IMR-90 (cell line): ENCODE measurements at regions not wholly inside any gene's neighbourhood (a gene's known extent, or its start where the extent isn't known, plus 50 kb on each side); places are given as distances from the start of the nearest gene placed in this dataset.

Experiments
- ATAC-seq: fragments of 200-7000 bp; cut with Tn5 transposase; 2 replicates; pipeline ENCODE4 v1.9.1; 2020; ENCODE audit warnings: low read depth, mild to moderate bottlenecking, moderate library complexity
- BruUV-seq: library from RNA; stranded (reverse); fragments of 400-500 nt; replicated peaks from 2 replicates; lab custom pipeline; 2021; lab: Mats Ljungman, UMichigan
- CTCF ChIA-PET: fragments of 300-600 bp; formaldehyde crosslinking; extraction: SDS; loops from one replicate; lab custom pipeline; 2021; ENCODE audit warnings: antibody characterized with exemption; lab: Yijun Ruan, JAX
- POLR2A ChIA-PET: fragments of 300-600 bp; sonication (Branson Sonifier 250); formaldehyde crosslinking; loops from one replicate; lab custom pipeline; 2022; ENCODE audit warnings: antibody characterized with exemption; ENCODE audit not compliant: unreplicated experiment; lab: Charles Lee
- DNase-seq: peaks from one replicate; pipeline ENCODE4 v3.0.0; 2013
- H2AFZ ChIP-seq: replicated peaks from 2 replicates; pipeline ENCODE3; 2013; ENCODE audit warnings: low read length, mild to moderate bottlenecking; ENCODE audit not compliant: poor library complexity
- H2AK5ac ChIP-seq: 2 replicates; pipeline ENCODE4 v1.6.1; 2013; ENCODE audit warnings: low read depth, low read length, inconsistent platforms
- H2AK9ac ChIP-seq: replicated peaks from 2 replicates; pipeline ENCODE3; 2013; ENCODE audit warnings: mild to moderate bottlenecking, low read depth, low read length, moderate library complexity; ENCODE audit not compliant: poor library complexity
- H2BK120ac ChIP-seq: 2 replicates; pipeline ENCODE4 v1.6.1; 2013; ENCODE audit warnings: low read depth, low read length, inconsistent platforms
- H2BK15ac ChIP-seq: 3 replicates; pipeline ENCODE4 v1.6.1; 2013; ENCODE audit warnings: low read depth, low read length, inconsistent platforms
- H2BK20ac ChIP-seq: 2 replicates; pipeline ENCODE4 v1.6.1; 2013; ENCODE audit warnings: low read depth, mild to moderate bottlenecking, inconsistent platforms, low read length, moderate library complexity
- H2BK5ac ChIP-seq: 2 replicates; pipeline ENCODE4 v1.6.1; 2013; ENCODE audit warnings: mild to moderate bottlenecking, low read depth, low read length, inconsistent platforms; ENCODE audit not compliant: poor library complexity, severe bottlenecking
- H3K14ac ChIP-seq: replicated peaks from 2 replicates; pipeline ENCODE4 v1.6.1; 2013; ENCODE audit warnings: low read depth, low read length, inconsistent platforms
- H3K18ac ChIP-seq: 2 replicates; pipeline ENCODE4 v1.6.1; 2013; ENCODE audit warnings: low read depth, low read length, control low read depth
- H3K23ac ChIP-seq: 2 replicates; pipeline ENCODE4 v1.6.1; 2013; ENCODE audit warnings: low read depth, low read length, inconsistent platforms
- H3K27ac ChIP-seq: 2 replicates; pipeline ENCODE4 v1.5.1; 2013; ENCODE audit warnings: mild to moderate bottlenecking, control low read depth, low read length; ENCODE audit not compliant: insufficient read depth
- H3K27me3 ChIP-seq: 2 replicates; pipeline ENCODE4 v1.6.1; 2013; ENCODE audit warnings: low read length; ENCODE audit not compliant: control insufficient read depth, insufficient read depth
- H3K36me3 ChIP-seq: 2 replicates; pipeline ENCODE4 v1.6.1; 2013; ENCODE audit warnings: low read length, mixed read lengths; ENCODE audit not compliant: control insufficient read depth, insufficient read depth
- H3K4ac ChIP-seq: 2 replicates; pipeline ENCODE4 v1.6.1; 2013; ENCODE audit warnings: low read depth, low read length, inconsistent platforms
- H3K4me1 ChIP-seq: 2 replicates; pipeline ENCODE4 v1.6.1; 2013; ENCODE audit warnings: low read length, mixed read lengths; ENCODE audit not compliant: control insufficient read depth, insufficient read depth
- H3K4me2 ChIP-seq: 2 replicates; pipeline ENCODE4 v1.6.1; 2013; ENCODE audit warnings: low read depth, mild to moderate bottlenecking, control low read depth, low read length, moderate library complexity
- H3K4me3 ChIP-seq: 2 replicates; pipeline ENCODE4 v1.5.1; 2013; ENCODE audit warnings: low read depth, mild to moderate bottlenecking, control low read depth, low read length, moderate library complexity; ENCODE audit not compliant: insufficient read depth
- H3K56ac ChIP-seq: 2 replicates; pipeline ENCODE4 v1.6.1; 2013; ENCODE audit warnings: low read length, inconsistent platforms; ENCODE audit not compliant: insufficient read depth; ENCODE audit errors: extremely low read depth
- H3K79me1 ChIP-seq, 2 experiments: 2 replicates each; pipeline ENCODE4 v1.6.1; 2013; ENCODE audit warnings: low read length in 2 of 2, inconsistent platforms in 1 of 2, low read depth in 1 of 2
- H3K9ac ChIP-seq: 2 replicates; pipeline ENCODE4 v1.6.1; 2013; ENCODE audit warnings: low read depth, low read length, control low read depth
- H3K9me1 ChIP-seq: 2 replicates; pipeline ENCODE4 v1.6.1; 2013; ENCODE audit warnings: low read length, inconsistent platforms; ENCODE audit not compliant: insufficient read depth
- H3K9me3 ChIP-seq: 2 replicates; pipeline ENCODE4 v1.6.1; 2013; ENCODE audit warnings: low read length; ENCODE audit not compliant: control insufficient read depth, insufficient read depth
- H4K20me1 ChIP-seq: 2 replicates; pipeline ENCODE4 v1.6.1; 2013; ENCODE audit warnings: low read length, inconsistent platforms; ENCODE audit not compliant: insufficient read depth
- H4K5ac ChIP-seq: 2 replicates; pipeline ENCODE4 v1.6.1; 2013; ENCODE audit warnings: mild to moderate bottlenecking, low read depth, low read length, control low read depth
- H4K8ac ChIP-seq, 2 experiments: 2 replicates each; pipeline ENCODE4 v1.6.1; 2013; ENCODE audit warnings: low read depth in 2 of 2, low read length in 2 of 2, control low read depth in 1 of 2, inconsistent platforms in 1 of 2
- H4K91ac ChIP-seq: 2 replicates; pipeline ENCODE4 v1.6.1; 2013; ENCODE audit warnings: low read depth, low read length, inconsistent platforms; ENCODE audit not compliant: insufficient read depth
- BHLHE40 ChIP-seq: fragments of 150-350 bp; IDR thresholded peaks from 2 replicates; pipeline ENCODE4 v1.6.1; 2016; ENCODE audit warnings: mild to moderate bottlenecking, low read depth, low read length
- CEBPB ChIP-seq: IDR thresholded peaks from 2 replicates; pipeline ENCODE4 v1.6.1; 2012; ENCODE audit warnings: low read depth, low read length, improper control_type of control experiment
- CHD1 ChIP-seq: IDR thresholded peaks from 2 replicates; pipeline ENCODE4 v1.6.1; 2012; ENCODE audit warnings: low read depth, low read length, improper control_type of control experiment
- FOS ChIP-seq: fragments of 150-350 bp; IDR thresholded peaks from 2 replicates; pipeline ENCODE4 v1.6.1; 2016; ENCODE audit warnings: low read depth, low read length
- MAFK ChIP-seq: IDR thresholded peaks from 2 replicates; pipeline ENCODE4 v1.6.1; 2012; ENCODE audit warnings: low read depth, low read length, improper control_type of control experiment
- NFE2L2 ChIP-seq: fragments of 150-350 bp; IDR thresholded peaks from 2 replicates; pipeline ENCODE4 v1.6.1; 2016; ENCODE audit warnings: low read depth, mild to moderate bottlenecking, low read length
- POLR2A ChIP-seq: IDR thresholded peaks from 2 replicates; pipeline ENCODE4 v1.6.1; 2012; ENCODE audit warnings: mild to moderate bottlenecking, low read depth, low read length
- RAD21 ChIP-seq: IDR thresholded peaks from 2 replicates; pipeline ENCODE4 v1.6.1; 2012; ENCODE audit warnings: low read length, improper control_type of control experiment
- RCOR1 ChIP-seq: IDR thresholded peaks from 2 replicates; pipeline ENCODE4 v1.6.1; 2012; ENCODE audit warnings: mild to moderate bottlenecking, low read length, improper control_type of control experiment; ENCODE audit not compliant: insufficient replicate concordance
- RFX5 ChIP-seq: IDR thresholded peaks from 2 replicates; pipeline ENCODE4 v1.8.0; 2012; ENCODE audit warnings: low read depth, mild to moderate bottlenecking, low read length, moderate library complexity
- SMC3 ChIP-seq: fragments of 150-350 bp; IDR thresholded peaks from 2 replicates; pipeline ENCODE4 v1.6.1; 2016; ENCODE audit warnings: low read depth, mild to moderate bottlenecking, antibody characterized with exemption, low read length, moderate library complexity
- WGBS, 2 experiments: methylation state at CpG; one replicate each; pipeline versions ENCODE4 v1.1.5 to v1.1.7; 2013; ENCODE audit warnings: missing lambda C conversion rate in 2 of 2; ENCODE audit not compliant: insufficient read length in 1 of 2; ENCODE audit errors: extremely low coverage in 2 of 2; 5-methylcytosine and 5-hydroxymethylcytosine counted together
- dilution Hi-C: fragments of 300-500 bp; cut with HindIII; formaldehyde crosslinking; loops from one replicate; pipeline ENCODE4 v1.14.3; 2018; ENCODE audit warnings: low sequenced_read_pairs; ENCODE audit not compliant: unreplicated experiment
- in situ Hi-C: fragments of 300-500 bp; cut with MboI; formaldehyde crosslinking; loops from 3 replicates; pipeline ENCODE4 v1.14.3; 2019; ENCODE audit warnings: low sequenced_read_pairs, inconsistent platforms, mixed read lengths
- intact Hi-C: fragments of 100-400 bp; cut with micrococcal nuclease; formaldehyde crosslinking; loops from 2 replicates; pipeline ENCODE4 v1.10.0; 2022
- TF ChIP-seq, protein P1 (sequence below): conservative IDR thresholded peaks from 2 replicates; pipeline ENCODE4 v1.5.1; 2012; ENCODE audit warnings: mild to moderate bottlenecking, low read depth, low read length, improper control_type of control experiment
- TF ChIP-seq, protein P2 (sequence below): fragments of 150-350 bp; IDR thresholded peaks from 2 replicates; pipeline ENCODE4 v1.6.1; 2017; ENCODE audit warnings: mild to moderate bottlenecking, antibody characterized with exemption, low read length, low read depth

DNA sequence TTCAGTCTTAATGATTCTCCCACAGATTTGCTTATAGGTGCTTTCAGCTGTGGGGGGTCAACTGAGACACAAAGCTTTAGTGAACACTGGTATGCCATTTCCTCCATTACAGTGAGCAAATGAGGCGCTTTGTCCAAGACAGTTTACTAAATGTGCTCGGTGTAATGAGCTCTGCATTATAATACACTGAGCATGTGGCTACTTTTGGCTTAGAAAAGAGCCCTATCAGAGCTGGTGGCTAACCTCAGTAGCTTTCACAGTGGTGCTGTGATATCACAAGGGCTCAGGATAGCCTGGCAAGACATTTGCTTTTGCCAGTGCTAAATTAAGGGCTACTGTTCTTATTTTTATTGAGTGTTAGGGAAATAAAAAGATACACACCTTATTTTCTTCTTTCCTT is 749.7 kb upstream of the ARPP21 start:
- no TSS peak for BruUV-seq
- TF ChIP-seq POLR2A: no peak
- TF ChIP-seq SMC3: no peak
- no peak for TF ChIP-seq RFX5
- no peak for TF ChIP-seq MAFK
- no peak for TF ChIP-seq NFE2L2
- no peak for TF ChIP-seq FOS
- no peak for TF ChIP-seq BHLHE40
- no peak for TF ChIP-seq CEBPB
- TF ChIP-seq, protein P1, sequence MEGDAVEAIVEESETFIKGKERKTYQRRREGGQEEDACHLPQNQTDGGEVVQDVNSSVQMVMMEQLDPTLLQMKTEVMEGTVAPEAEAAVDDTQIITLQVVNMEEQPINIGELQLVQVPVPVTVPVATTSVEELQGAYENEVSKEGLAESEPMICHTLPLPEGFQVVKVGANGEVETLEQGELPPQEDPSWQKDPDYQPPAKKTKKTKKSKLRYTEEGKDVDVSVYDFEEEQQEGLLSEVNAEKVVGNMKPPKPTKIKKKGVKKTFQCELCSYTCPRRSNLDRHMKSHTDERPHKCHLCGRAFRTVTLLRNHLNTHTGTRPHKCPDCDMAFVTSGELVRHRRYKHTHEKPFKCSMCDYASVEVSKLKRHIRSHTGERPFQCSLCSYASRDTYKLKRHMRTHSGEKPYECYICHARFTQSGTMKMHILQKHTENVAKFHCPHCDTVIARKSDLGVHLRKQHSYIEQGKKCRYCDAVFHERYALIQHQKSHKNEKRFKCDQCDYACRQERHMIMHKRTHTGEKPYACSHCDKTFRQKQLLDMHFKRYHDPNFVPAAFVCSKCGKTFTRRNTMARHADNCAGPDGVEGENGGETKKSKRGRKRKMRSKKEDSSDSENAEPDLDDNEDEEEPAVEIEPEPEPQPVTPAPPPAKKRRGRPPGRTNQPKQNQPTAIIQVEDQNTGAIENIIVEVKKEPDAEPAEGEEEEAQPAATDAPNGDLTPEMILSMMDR: no peak
- no peak for TF ChIP-seq RAD21
- TF ChIP-seq RCOR1: no peak
- TF ChIP-seq, protein P2, sequence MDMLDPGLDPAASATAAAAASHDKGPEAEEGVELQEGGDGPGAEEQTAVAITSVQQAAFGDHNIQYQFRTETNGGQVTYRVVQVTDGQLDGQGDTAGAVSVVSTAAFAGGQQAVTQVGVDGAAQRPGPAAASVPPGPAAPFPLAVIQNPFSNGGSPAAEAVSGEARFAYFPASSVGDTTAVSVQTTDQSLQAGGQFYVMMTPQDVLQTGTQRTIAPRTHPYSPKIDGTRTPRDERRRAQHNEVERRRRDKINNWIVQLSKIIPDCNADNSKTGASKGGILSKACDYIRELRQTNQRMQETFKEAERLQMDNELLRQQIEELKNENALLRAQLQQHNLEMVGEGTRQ: no peak
- no peak for TF ChIP-seq CHD1
- Histone ChIP-seq H3K18ac (no peak overlapping the region), H2BK5ac (no peak overlapping the region), H4K8ac (no peak overlapping the region), H2BK20ac (no peak overlapping the region), H3K27me3 (no peaks in the 10 kb centered on the region), H3K27ac (no peak overlapping the region), H2BK120ac (no peak overlapping the region), H3K4me1 (no peaks in the 10 kb centered on the region), H3K9me1 (no peaks in the 10 kb centered on the region), H3K4me2 (no peak overlapping the region), H3K9me3 (peaks cover 13% of the 10 kb centered on the region), H4K20me1 (no peaks in the 10 kb centered on the region), H2BK15ac (no peak overlapping the region), H2AK5ac (no peak overlapping the region), H3K4me3 (no peak overlapping the region), H3K36me3 (no peaks in the 10 kb centered on the region), H3K14ac (no peak overlapping the region), H4K91ac (no peak overlapping the region), H3K4ac (no peak overlapping the region), H2AFZ (no peak overlapping the region), H3K56ac (no peak overlapping the region), H3K79me1 (no peaks in the 10 kb centered on the region), H3K9ac (no peak overlapping the region), H2AK9ac (no peak overlapping the region), H4K5ac (no peak overlapping the region), H3K23ac (no peak overlapping the region)
- 31% methylated on average over 2 of the region's 2 CpGs; no CpG with 5 or more reads in 1 of the 2 experiments for WGBS, 2 experiments
- ATAC-seq (no peak), DNase-seq (no peak)
- in situ Hi-C loops (no loop called here), dilution Hi-C loops (no loop called here), intact Hi-C loops (no loop called here)
- ChIA-PET CTCF (no interaction called here), POLR2A (no interaction called here)
